GM19239 (cell line): ENCODE measurements at regions not wholly inside any gene's neighbourhood (a gene's known extent, or its start where the extent isn't known, plus 50 kb on each side); places are given as distances from the start of the nearest gene placed in this dataset.

Experiments
- DNase-seq: peaks from one replicate; pipeline ENCODE4 v3.0.0; 2011; ENCODE audit warnings: low spot score; ENCODE audit not compliant: insufficient read length
- FAIRE-seq: peaks from 2 replicates; lab custom pipeline; 2011; peaks lifted over from hg19 to GRCh38; lab: Jason Lieb, UNC

- FAIRE-seq: no peak
- no peak for DNase-seq
These were observed 539.6 kb downstream of the CCDC171 start for GRCh38 chr9:16092142-16093091.

DNA sequence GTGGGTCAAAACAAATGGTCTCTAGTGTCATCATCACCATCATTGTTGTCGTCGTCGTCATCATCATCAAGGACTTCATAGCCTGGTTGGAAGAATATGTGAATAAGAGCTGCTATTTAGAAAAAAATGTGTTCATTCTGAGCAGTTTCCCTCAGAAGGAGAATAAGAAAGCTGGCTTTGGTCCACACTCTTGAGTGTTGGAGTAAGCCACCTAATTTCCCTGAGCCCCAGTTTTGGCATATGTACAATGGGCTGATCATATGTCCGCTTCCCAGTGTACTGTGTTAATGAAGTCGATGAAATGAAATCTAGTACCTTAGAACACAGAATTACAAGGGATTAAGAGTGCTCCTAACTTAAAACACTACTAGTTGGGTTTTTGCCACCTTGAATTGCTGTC, 545.5 kb downstream of the CCDC171 start:
- no peak for FAIRE-seq
- DNase-seq: no peak

GRCh38 chr9:16099732-16100536, 547.1 kb downstream of the CCDC171 start:
- FAIRE-seq (no peak), DNase-seq (no peak)

DNA sequence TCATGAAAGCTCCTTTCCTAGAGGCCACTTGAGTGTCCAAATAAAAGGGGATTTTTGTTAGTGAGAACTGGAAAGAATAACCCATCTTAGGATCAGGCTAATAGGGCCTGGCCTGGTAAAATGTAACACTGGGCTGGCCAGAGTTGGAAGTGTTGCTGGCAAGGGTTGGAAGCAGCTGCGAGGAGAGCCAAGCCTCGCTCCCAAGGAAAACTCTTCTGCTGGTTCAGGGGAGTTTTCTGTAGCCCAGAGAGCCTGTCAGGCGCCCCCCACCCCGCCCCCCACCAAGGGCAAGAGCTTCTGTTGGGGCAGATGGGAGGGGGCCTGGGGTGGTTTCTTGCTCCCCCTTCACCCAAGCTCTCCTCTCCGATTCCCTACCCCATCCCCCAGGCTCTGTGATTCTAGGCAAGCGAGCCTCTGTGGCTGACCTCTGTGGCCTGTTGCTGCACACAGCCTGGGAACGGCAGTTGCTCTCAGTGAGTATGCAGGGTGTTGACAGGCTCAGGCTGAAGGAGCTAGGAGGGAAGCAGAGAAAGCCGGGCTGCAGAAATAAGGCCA, 547.8 kb downstream of the CCDC171 start:
- FAIRE-seq (no peak), DNase-seq (no peak)

DNA sequence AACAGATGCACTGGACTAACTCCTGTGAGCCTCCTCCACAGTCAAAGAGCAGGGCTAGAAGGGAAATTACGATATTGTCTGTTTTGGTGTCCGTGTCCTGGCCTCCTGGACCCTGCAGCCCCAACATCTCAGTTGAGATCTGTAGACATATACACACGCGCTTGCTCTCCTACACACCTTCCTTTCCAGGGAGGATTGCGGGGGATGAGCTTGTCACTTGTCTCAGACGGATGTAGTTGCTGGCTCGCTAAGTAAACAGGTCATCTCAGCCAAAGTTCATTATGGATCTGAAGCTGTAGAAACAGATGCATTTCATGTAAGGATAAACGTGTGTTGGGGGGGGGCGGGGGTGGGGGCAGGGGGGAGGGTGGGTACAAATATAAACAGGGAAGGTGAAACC, 549.3 kb downstream of the CCDC171 start:
- FAIRE-seq: no peak
- no peak for DNase-seq

DNA sequence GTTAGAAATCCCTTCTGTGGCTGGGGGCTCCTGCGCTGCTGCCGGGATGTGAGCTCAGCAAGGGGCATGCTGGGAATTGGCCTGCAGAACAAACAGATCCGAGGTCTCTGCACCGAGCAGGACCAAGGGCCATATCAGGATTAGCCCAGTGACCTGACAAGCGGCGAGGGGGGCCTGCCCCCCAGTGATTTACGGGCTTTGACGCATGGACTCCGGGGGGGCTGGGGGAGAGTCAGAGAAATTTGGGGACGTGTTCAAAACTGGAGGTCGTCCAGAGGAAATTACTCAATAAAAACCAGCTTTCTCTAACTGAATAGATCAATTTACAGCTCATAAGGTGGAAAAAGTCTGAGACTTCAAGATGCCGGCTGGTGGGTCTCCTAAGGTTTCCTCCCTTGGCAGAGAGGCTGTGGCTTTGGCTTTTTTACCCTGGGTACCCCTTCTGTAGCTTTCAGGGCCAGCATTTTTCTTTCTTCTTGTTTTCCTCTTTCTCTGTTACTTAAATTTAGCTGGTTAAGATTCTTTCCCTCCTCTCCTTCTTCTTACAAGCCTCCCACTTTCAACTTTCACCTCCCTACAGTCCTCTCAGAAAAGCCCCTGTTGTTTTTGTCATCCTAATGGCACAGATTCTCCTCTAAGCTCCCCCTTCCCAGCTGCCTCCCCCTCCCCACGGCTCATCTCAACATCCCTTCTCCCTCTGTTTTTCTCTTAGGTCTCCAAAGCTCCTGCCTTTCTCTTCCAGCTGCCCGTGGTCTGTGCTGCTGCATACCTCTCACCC, 551.0 kb downstream of the CCDC171 start:
- DNase-seq (no peak), FAIRE-seq (no peak)

- FAIRE-seq: no peak
- DNase-seq: no peak
These were observed 552.6 kb downstream of the CCDC171 start for GRCh38 chr9:16105168-16106020.

GRCh38 chr9:16106021-16106571, 553.3 kb downstream of the CCDC171 start:
- DNase-seq (no peak), FAIRE-seq (no peak)

DNA sequence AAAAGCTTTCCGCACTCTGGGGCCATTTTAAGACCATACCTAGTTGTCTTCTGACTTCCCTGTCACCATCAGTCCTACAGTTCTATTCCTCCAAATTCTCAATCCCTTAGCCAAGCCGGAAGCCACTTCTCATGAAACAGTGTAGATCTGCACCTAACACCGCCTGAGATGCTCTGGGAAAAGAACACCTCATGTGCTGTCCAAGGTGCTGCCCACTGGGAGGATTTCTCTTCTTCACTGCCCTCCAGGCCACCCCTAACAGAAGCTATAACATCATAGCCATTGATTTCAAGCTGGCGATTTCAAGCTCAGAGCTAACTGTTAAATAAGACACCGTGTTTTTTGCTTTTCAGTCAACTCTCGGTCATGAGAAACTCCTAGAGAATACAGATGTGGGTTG, 559.3 kb downstream of the CCDC171 start:
- DNase-seq (no peak), FAIRE-seq (no peak)

DNA sequence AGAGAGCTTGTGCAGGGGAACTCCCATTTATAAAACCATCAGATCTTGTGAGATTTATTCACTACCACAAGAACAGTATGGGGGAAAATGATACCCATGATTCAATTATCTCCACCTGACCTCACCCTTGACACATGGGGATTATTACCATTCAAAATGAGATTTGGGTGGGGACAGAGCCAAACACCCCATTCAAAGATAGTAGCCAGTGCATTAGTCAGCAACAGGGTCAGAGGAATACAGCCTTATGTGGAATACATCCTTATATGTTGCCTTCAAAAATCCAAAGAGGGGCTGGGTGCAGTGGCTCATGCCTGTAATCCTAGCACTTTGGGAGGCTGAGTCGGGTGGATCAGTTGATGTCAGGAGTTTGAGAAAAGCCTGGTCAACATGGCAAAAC, 563.2 kb downstream of the CCDC171 start:
- FAIRE-seq: no peak

DNA sequence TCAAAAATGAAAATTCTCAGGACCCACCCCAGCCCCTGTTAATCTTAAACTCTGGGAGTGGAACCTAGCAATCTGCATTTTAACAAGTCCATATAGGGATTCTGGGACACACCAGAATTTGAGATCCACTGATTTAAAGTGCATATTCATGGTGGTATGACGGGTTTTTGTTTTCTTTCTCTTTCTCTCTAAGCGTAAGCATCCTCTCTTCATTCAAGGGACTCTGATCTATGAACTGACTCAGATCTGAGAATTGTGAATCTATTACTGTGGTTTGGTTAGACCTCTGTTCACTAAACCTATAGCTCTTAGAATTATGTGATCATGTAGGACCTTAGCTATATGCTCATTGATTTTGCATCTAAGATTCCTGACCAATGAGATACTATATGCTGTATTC, 565.2 kb downstream of the CCDC171 start:
- DNase-seq: no peak
- FAIRE-seq: no peak

More for the DNA sequence above, 563.2 kb downstream of the CCDC171 start:
- DNase-seq: no peak

DNA sequence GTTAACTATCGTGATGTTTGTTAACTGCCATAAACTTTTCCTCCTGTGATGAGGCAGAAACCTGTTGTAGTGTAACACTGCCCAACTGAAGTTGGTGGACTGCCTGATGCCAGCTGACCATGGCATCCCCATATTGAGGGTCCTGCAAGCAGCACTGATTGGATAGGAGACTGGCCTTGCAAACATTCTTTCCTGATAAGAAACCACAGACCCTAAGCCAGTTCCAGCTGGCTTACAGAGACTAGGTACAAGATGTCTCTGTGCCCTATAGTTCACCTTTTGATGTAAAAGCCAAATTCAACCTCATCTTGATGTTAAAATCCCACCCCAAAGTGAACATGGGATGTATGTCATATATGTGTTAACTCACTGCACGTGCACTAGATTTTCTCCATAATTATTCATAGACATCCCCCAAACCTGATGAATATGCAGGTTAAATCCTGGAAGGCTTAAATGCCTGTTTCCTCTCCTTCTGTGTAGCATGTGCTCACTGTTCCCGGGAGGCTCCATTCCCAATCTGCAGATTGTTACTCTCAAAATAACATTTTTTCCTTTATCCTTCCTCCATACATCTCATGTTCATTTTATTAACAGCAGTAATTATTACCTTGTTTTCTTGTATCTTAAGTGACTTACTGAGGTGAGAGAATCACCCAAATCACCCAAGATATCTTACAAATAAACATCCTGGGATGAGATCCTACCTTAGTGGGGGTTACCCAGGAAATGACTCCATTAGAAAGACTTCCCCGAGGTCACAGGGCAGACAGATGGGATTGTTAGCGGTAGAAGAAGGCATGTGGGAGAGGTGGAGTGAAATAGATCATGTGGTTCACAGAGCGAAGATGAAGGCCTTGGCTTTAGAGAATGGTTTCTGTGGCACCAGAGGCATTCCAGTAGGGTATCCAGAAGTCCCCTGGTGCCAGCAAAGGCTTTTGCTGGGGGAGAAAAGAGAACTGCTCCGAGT, 566.7 kb downstream of the CCDC171 start:
- FAIRE-seq (no peak), DNase-seq (no peak)

- FAIRE-seq (no peak), DNase-seq (no peak)
These were observed 567.4 kb downstream of the CCDC171 start for GRCh38 chr9:16120231-16120641.

DNA sequence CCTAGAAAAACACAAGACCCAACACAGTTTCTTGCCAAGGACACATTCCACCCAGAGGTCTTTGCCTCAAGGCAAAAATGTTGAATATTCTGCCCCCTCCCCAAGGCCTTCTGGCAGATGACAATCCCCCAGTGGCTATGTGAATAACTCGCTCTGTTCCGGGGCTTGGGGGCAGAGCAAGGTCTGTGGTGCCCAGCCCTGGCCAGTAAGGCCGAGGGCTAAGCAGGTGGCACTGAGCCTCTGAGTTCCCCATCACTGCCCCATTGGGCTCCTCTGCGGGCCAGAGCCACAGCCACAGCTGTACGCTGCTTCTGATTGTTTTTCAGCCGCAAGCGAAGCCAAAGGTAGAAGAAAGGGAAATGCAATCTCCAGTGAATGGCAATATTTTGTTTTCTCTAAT, 567.9 kb downstream of the CCDC171 start:
- no peak for FAIRE-seq
- DNase-seq: no peak

- FAIRE-seq (no peak), DNase-seq (no peak)
These were observed 568.3 kb downstream of the CCDC171 start for GRCh38 chr9:16121168-16121567.

GRCh38 chr9:16121601-16122286, 568.9 kb downstream of the CCDC171 start:
- no peak for DNase-seq
- FAIRE-seq: no peak

- no peak for FAIRE-seq
- DNase-seq: no peak
These were observed 572.8 kb downstream of the CCDC171 start for GRCh38 chr9:16125629-16126028.
